ENCODE measurements at regions not wholly inside any gene's neighbourhood (a gene's known extent, or its start where the extent isn't known, plus 50 kb on each side); places are given as distances from the start of the nearest gene placed in this dataset.

DNA sequence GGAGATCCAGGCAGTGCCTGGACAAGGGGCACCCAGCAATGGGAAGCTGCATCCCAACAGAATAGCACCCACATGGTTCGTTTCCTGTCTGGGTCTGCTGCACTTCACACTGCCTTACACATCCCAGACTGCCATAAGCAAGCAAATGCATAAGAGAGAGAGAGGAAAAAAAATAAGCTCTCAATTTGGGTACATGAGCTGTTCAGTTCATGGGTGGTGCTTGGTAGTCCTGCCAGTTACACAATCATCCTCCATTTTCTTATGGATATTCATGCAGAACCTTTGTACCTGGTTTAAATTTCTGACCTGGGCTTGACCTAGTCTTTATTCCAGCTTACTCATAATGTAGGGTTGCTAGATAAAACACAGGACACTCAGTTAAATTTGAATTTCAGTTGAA, 733.6 kb downstream of the TNS3 start:
- DNase-seq (ENCODE audit: low spot score in 2 of 2): no peak
- FAIRE-seq: no peak

DNA sequence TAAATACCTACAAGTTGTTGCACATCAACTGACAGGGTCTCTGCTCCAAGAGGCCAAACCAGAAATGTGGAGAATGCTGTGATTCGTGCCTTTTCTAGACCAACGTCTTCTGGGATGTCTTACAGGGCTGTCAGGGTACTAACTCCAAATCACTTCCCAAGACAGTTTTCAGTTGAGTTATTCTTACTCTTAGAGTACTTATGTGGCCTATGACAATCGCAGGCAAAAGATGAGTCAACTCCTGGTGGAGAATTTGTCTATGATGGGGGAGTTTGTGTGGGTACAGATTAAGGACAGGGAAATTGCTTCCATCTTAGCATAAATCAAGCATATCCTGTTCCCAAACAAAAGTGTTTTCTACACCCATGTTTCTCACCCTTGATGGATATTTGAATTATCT, 734.8 kb downstream of the TNS3 start:
- FAIRE-seq (no peak), DNase-seq (ENCODE audit: low spot score in 2 of 2) (no peak)

DNA sequence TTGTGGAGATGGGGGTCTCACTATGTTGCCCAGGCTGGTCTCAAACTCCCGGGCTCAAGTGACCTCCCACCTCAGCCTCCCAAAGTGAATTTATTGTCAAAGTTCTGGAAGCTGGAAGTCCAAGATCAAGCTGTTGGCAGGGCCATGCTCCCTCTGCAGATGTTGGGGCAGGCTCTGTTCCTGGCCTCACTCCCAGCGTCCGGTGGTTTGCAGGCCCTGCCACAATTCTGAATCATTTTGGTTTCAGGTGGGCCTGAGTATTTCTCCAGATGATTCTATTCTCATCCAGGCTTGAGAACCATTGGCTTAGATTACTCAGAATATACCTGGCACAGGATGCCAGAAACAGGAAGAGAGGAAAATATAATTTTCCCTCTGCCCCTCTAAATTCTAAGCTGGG, 737.4 kb downstream of the TNS3 start:
- FAIRE-seq (no peak), DNase-seq (ENCODE audit: low spot score in 2 of 2) (no peak)

DNA sequence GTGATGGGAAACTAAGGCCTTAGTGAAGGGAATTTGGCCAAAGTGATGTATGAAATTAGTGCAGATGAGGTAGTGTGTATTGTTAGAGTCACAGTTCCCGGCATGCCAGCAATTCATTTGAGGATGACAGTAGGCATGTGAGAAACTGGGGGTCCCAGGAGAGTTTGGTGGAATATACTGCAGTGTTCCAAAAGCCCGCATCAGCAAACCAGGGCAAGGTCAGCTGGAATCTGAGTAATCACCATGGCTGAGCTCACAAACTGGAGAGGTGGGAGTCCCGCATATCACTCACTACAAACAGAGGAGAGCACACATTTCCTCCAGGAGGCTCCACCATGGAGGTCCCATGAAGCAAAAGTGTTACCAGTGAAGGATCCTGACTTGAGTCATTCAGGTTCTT, 740.7 kb downstream of the TNS3 start:
- no peak for FAIRE-seq
- DNase-seq (ENCODE audit: low spot score in 2 of 2): no peak

DNA sequence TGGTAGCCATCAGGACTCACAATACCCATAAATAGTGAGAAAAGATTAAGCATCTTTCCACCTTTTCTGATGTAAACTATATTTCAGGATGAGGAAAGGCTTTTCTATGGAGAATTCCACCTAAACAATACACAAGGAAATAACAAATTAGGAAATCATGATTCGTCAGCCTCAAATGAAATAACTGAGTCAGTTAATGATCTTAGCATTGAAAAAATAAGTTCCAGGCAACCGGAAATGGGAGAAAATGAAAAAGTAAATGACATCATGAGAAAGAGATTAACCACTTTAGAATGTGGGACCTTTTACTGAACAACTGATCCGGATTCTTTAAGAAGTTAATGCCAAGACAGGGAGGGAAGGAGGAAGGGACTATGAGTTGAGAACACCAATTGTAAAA, 742.3 kb downstream of the TNS3 start:
- DNase-seq (ENCODE audit: low spot score in 2 of 2) (no peak), FAIRE-seq (no peak)

DNA sequence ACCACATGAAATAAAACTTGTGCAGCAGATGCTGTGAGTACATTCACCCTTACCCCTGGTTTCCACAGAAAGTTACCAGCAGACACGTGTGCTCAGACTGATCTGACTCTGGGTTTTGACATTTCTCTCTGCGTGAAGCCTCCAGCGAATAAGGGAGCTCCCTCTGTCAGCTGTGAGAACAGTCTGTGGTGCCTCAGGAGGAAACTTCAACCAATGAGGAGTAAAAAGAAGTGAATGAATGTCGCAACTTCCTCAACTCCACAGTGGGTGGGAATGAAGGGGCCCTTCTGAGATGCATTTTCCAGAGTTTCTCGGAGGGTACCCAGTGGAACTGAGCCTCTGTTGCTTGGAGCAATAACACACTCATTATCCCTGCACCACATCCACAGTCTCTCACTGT, 743.4 kb downstream of the TNS3 start:
- no peak for FAIRE-seq
- DNase-seq (ENCODE audit: low spot score in 2 of 2): no peak

DNA sequence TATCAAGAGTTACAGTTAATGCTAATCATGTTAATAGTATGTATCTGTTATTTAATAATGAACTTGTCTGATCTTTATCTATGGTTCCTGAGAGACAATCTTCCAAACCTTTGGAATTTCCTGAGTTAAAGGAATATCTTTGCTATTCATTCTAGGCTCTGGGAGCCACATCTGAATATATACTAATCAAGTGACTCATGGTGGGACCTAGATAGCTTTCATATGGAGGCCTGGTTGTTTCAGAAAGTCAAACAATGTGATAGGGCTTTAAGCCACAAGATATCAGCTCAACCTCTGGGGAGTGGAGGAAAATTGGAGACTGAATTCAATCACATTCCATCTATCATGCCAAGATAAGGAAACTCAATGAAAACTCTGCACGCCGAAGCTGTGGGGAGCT, 746.4 kb downstream of the TNS3 start:
- DNase-seq (ENCODE audit: low spot score in 2 of 2): no peak
- no peak for FAIRE-seq

DNA sequence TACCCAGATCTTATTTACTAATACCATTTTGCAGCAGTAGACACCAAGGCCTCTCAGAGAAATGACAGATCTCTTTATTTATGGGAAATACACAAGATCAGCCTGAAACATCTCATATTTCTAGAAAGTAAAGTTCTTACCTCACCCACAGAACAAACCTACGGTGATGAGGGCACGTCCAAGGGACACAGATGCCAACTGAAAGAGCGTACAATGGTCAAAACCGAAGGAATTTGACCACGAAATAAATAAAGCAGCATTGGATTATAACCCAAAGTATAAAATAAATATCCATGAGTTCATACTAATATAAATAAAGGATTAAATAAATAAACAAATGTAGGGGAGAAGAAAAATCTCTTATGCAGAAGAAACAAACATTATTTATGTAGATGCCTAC, 747.0 kb downstream of the TNS3 start:
- FAIRE-seq (no peak), DNase-seq (ENCODE audit: low spot score in 2 of 2) (no peak)

DNA sequence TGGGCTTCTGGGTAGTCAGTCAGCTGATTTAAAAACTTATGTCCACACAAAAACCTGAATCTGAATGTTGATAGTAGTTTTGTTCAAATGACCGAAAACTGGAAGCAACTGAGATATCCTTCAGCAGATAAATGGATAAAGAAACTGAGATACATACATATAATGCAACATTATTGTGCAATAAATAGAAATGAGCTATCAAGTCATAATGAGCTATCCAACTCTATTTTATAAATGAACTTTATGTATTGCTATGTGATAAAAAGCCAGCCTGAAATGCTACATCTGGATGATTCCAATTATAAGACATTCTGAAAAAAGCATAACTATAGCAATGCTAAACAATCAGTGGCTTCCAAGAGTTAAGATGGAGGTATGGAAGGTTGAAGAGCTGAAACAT, 748.7 kb downstream of the TNS3 start:
- FAIRE-seq (no peak), DNase-seq (ENCODE audit: low spot score in 2 of 2) (no peak)

DNA sequence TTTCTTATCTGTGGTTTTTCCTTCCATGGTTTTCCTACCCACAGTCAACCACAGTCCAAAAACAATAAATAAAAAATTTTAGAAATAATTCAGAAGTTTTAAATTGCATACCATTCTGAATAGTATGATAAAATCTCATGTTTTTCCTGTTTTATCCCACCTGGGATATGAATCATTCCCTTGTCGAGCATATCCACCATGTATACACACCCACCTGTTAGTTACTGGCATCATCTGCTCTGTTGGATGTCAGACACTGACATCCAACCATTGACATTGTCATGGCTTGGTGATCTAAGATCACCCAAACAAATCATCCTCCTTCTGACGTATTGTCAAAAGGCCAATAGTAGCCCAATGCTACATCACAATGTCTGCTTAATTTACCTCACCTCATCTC, 749.8 kb downstream of the TNS3 start:
- DNase-seq (ENCODE audit: low spot score in 2 of 2) (no peak), FAIRE-seq (no peak)

DNA sequence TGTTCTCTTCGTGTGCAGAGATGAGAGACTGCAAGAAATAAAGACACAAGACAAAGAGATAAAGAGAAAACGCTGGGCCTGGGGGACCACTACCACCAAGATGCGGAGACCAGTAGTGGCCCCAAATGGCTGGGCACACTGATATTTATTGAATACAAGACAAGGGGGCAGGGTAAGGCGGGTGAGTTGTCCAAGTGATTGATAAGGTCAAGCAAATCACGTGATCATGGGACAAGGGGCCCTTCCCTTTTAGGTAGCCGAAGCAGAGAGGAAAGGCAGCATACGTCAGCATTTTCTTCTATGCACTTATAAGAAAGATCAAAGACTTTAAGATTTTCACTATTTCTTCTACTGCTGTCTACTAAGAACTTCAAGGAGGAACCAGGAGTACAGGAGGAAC, 762.1 kb downstream of the TNS3 start:
- DNase-seq (ENCODE audit: low spot score in 2 of 2) (no peak), FAIRE-seq (no peak)

DNA sequence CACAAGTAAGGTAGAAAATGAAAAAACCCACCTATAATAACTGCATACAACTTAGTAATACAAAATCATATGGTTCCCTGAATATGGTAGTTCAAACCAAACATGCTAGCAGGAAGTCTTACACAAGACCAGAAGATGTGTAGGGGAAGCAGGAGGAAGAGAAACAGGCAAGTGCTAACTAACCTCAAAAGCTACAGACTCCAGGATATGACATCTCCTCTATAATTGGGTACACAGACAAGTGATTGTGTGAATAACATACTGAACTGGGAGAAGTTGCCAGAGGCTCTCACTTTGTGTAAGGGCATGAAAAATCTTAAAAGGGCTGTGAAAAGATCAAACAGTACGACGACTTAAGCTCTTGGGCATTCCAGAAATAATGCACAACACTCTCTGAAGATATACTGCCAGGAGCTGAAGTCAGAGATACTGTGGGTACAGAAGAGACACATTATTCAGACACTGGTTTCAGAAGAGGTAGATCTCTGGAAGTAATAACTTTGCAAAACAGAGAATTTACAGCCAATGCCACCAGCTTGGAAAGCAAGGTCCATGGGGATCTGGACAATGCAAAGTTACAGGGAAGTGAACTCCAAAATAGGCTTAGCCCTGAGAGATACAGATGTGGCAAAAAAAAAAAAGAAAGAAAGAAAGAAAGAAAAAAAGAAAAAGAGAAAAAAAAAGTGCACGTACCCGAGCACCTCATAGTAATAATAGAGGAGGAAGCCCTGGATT, 767.2 kb downstream of the TNS3 start:
- no peak for DNase-seq (ENCODE audit: low spot score in 2 of 2)
- no peak for FAIRE-seq

DNA sequence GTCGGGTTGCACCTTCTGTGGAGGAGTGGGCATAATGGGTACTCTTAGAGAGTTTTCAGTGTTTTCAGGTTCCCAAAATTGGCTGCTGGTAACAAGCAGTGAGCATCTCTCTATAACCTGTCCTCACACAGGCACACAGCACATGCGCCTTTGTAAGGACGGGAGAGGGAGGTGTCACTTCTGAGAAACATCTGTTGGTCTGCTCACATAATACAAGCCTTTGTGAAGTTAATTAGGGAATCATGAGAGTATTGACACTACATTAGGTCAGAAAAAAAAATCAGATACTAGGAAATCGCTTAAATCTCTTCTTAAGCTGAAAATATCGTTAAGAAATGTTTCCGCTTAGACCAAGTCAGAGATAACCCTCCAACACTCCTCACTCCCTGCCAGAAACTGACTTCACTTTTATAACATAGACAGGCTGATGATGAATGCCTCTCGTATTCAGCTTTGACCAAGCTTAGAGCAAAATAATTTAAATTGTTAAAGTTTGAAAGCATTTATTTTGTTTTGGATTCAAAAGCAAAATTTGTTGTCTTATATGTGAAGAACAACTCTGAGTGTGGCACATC, 769.7 kb downstream of the TNS3 start:
- DNase-seq (ENCODE audit: low spot score in 2 of 2) (no peak), FAIRE-seq (no peak)

DNA sequence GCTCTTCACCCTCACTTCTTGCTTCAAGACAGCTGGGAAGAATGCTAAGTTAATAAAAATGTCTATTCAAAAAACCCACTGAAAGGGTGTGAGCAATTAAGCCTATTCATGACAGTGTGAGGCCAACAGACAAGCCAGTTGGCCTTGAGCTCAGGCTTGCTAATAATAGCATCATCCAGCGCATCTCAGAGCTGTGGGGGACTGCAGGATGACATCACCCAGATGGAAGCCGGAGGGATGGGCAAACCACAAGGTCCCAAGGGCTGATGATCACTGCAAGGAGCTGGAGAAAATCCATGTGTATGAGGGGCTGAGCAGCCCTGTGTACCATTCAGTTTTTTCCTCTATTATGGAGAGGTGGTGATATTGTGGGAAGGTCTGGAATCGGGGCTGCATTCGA, 770.4 kb downstream of the TNS3 start:
- no peak for FAIRE-seq
- no peak for DNase-seq (ENCODE audit: low spot score in 2 of 2)

DNA sequence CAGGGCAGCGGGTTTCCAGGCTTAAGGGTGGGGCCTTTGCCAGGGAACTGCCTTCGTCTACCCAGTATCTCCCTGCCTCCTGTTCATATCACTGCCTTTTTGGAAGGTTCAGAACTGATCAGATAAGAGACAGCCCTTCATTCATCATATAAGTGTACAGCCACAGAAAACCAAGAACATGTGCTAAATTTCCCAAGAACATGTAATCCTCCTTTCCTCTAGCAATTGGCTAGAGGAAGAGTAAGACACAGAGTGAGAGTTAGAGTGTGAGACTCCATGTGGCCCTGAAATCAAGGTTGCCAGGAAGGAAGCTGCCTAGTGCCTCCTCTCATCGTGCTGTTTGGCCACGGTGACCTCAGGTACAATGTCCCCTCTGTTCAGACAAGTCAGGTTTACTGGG, 770.9 kb downstream of the TNS3 start:
- DNase-seq (ENCODE audit: low spot score in 2 of 2): no peak
- FAIRE-seq: no peak

DNA sequence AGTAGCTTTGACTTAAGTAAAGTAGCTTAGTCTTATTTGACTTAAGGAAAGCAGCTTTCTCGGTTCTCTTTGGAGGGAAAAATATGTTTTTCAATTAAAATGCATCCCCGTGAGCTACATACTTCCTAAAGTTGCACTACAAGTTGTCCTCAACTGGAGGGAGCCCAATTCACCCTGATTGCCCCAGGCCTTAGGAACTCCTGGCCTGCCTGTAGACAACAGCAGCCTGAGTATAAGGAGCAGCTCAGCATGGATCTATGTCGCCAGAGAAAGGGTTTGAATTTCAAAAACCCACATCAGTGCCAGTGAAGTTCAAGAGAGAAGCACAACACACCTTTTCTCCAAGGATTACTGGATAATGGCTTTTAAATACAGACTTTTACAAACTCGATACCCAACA, 772.0 kb downstream of the TNS3 start:
- FAIRE-seq (no peak), DNase-seq (ENCODE audit: low spot score in 2 of 2) (no peak)

DNA sequence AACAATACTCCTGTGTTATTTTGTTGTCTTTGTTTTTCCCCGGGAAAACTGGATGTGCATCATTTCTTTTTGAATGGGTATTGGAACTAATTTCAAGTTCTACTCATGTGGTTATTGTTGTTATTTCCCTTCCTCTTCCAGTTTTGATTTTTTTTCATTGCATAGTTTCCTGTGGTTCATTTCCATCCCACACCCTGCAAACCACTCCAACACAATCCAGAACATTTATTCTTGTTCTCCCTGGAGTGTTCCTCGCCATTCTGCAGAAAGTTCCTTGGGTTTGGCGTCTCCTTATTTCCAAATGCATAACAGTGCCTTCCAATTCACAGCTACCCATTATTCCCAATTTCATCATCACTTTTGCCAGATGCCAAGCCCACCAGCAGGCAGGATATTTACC, 775.1 kb downstream of the TNS3 start:
- FAIRE-seq (no peak), DNase-seq (ENCODE audit: low spot score in 2 of 2) (no peak)

DNA sequence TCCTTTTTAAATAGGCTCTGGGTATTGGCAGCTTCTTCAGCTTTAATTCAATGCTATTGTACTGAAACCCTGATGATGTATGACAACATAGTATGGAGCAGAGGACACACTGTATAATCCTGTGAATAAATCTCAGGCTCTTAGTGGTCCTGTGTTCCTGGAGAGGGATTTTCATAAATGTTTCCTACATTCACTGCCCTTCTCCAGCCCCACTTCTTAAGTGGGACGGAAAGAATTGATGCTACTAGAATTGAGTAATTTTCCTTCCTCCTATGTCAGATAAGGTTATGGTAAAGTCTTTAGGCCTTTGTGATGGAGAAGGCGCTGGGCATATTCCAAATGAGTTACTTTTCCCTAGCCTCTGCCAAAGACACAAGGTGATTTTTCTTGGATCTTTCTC, 779.4 kb downstream of the TNS3 start:
- FAIRE-seq: no peak

DNA sequence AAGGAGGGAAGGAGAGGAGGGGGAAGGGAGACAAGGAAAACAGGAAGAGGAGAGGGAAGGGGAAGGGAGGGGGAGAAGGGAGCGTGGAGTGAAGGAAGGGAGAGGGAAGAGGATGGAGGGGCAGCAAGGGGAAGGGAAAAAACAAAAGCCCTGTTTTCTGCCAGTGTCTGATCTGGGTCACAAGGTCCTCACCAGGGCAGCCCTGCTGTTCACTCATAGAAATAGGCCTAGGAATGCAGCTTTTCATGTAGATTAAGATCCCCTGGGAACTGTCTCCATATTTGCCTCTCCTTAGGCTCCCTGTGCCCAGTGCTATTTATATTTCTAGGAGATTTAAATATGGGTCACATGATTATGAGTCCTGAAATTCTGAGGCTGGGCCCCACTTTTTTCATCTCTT, 790.7 kb downstream of the TNS3 start:
- FAIRE-seq (no peak), DNase-seq (ENCODE audit: low spot score in 2 of 2) (no peak)

More for the DNA sequence above, 779.4 kb downstream of the TNS3 start:
- no peak for DNase-seq (ENCODE audit: low spot score in 2 of 2)

DNA sequence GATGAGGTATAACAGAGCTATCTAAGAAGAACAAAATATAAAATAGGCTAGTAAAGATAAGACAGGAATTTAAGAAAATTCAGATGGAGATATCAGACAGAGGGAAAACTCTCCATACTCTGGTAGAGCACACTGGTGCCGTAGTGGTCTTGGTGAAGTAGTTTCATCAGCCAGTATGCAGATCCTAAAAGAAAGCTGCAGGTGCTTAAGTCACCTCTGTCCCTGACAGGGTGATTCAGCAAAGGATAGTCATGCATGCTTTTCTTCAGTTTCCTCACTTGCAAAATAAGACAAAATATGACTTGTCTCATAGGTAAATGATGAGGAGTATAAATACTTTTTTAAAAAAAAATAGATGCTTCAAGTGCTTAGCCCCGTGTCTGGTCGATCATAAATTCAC, 794.9 kb downstream of the TNS3 start:
- no peak for DNase-seq (ENCODE audit: low spot score in 2 of 2)

DNA sequence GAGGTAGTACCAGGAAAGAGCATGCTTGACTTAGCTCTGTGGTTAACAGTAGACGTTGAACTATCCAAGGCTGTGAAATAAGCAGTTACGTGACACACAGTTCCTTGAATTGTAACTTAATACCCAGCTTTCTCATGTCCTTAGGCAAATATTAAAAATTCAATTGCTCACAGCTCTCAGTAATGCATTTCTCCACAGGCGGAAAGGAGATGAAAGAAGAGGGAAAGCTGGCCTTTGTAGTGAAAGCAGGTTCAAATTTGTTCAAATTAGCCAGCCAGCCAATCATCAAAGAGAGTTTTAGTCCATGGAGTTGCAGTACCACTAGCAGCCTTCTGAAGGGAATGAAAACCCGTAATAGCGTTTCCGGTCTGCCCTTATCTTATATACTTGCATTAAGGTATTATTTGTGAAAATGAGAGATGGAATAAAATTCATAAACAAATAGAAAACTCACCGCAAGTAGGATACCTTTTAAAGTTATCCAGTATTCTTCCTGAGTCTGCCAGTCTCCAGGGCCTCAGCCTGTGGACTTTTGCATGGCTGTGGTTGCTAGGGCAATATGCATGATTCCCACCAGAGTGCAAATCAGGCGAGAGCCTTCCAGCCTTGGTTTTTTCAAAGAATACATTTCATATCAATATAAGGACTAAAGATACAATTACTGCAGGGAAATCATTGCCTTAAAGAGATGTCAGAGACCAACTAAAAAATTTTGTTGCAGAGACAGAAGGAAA, 795.5 kb downstream of the TNS3 start:
- no peak for DNase-seq (ENCODE audit: low spot score in 2 of 2)
- FAIRE-seq: no peak

More for the DNA sequence above, 794.9 kb downstream of the TNS3 start:
- FAIRE-seq: no peak

DNA sequence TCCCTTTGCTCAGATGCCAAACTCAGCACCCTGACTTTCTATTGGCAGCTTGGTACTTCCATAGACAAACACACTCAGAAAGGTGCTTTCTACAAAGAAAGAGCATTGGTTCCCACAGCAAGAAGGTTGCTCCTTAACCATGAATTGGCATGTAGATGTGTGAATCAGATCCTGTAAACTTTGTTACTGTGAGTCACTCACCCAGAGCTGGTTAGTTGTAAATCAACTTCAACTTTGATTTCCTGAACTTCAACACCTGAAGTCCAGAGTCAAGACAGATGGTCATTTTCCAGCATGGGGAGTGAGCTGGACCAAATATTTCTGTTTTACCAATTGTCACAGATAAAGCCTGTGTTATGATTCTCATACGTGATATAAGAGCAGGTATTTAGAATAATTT, 797.2 kb downstream of the TNS3 start:
- no peak for DNase-seq (ENCODE audit: low spot score in 2 of 2)
- FAIRE-seq: no peak

Measured in frontal cortex (tissue), 3 donors.